ENCODE measurements at regions not wholly inside any gene's neighbourhood (a gene's known extent, or its start where the extent isn't known, plus 50 kb on each side); places are given as distances from the start of the nearest gene placed in this dataset.

DNA sequence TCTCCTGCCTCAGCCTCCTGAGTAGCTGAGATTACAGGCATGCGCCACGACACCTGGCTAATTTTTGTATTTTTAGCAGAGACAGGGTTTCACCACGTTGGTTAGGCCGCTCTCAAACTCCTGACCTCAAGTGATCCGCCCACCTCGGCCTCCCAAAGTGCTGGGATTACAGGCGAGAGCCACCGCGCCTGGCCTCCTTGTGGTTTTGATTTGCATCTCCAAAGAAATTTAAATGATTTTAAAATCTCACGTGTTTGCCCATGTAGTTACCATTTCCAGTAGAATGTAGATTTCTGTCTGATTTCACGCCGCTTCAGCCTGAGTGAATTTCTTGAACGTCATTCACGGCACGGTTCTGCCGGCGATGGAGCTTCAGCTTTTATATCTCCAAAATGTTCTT is 55.8 kb downstream of the IGF2 start:
- H3K4me3 ChIP-seq (ENCODE audit: low read depth, low read length) = no peak overlapping the region
- TF ChIP-seq, protein P1, sequence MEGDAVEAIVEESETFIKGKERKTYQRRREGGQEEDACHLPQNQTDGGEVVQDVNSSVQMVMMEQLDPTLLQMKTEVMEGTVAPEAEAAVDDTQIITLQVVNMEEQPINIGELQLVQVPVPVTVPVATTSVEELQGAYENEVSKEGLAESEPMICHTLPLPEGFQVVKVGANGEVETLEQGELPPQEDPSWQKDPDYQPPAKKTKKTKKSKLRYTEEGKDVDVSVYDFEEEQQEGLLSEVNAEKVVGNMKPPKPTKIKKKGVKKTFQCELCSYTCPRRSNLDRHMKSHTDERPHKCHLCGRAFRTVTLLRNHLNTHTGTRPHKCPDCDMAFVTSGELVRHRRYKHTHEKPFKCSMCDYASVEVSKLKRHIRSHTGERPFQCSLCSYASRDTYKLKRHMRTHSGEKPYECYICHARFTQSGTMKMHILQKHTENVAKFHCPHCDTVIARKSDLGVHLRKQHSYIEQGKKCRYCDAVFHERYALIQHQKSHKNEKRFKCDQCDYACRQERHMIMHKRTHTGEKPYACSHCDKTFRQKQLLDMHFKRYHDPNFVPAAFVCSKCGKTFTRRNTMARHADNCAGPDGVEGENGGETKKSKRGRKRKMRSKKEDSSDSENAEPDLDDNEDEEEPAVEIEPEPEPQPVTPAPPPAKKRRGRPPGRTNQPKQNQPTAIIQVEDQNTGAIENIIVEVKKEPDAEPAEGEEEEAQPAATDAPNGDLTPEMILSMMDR (IDR thresholded peaks at IDR 0.05; ENCODE audit: low read depth, low read length) = no peak

DNA sequence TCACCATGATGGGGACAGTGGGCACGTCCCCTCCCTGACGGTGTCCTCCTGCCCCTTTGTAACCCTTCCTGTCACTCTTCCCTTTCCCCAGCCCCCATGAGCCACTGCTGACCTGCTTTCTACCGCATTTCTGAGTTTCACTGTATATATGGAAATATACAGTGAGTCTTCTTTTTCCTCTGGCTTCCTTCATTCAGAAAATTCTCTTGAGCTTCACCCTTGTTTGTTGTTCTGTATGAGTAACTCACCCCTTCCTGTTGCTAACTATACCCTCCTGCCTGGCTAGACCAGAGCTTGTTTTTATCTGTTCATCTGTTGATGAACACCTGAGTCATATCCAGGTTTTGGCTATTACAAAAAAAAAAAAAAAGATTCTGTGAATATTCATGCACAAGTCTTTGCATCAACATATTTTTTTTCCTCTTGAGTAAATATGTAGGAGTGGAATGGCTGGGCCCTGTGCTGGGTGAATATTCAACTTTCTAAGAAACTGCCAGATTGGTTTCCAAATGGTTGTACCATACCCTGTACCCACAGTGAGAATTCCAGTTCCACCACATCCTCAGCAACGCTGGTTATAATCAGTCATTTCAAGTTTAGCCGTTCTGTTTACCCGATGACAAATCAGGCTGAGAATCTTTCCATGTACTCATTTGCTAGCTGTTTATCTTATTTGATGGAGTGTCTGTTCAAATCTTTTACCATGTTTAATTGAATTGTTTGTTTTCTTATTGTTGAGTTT is 62.0 kb downstream of the IGF2 start:
- no peak overlapping the region for H3K4me3 ChIP-seq (ENCODE audit: low read depth, low read length)
- TF ChIP-seq, protein P1 (IDR thresholded peaks at IDR 0.05; ENCODE audit: low read depth, low read length) = no peak

DNA sequence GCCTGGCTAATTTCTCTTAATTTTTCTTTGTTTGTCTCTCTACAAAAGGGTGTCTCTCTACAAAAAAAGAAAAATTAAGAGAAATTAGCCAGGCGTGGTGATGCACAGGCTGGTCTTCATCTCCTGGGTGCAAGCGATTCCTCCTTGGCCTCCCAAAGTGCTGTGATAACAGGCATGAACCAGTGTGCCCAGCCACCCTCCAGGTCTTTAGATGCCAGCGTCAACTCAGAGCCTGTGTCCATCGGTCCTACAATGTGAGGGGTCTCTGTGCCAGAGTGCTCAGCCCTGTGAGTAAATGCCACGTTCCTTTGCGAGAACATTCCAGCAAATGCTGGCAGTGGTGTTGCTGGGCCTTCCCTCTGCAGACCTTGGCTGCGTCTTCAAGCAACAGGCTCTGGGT is 62.7 kb downstream of the IGF2 start:
- H3K4me3 ChIP-seq (ENCODE audit: low read depth, low read length) = no peak overlapping the region
- TF ChIP-seq, protein P1 (IDR thresholded peaks at IDR 0.05; ENCODE audit: low read depth, low read length) = no peak

DNA sequence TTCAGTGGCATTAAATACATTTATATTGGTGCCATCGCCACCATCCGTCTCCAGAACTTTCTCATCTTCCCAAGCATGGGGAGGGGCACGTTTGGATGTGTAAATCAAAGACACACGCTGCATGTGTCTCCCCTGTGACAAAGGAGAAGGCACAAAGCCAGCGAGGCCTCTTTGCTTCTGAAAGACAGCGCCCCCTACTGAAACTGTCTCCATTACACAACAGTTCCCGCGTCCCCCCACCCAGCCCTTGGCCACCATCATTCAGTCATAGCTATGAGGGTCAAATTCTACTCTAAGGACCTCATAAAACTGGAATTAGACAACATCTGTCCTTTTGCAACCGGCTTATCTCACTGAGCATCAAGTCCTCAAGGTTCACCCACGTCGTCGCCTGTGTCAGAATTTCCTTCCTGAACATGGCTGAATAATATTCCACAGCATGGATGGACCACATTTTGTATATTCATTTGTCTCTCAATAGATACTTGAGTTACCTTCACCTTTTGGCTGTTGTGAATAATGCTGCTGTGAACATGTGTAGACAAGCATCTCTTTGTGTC is 64.8 kb downstream of the IGF2 start:
- TF ChIP-seq, protein P1 (IDR thresholded peaks at IDR 0.05; ENCODE audit: low read depth, low read length) = 0 out of 2 replicates have a peak, but pooled peaks have one; percentile 9
- no peak overlapping the region for H3K4me3 ChIP-seq (ENCODE audit: low read depth, low read length)

DNA sequence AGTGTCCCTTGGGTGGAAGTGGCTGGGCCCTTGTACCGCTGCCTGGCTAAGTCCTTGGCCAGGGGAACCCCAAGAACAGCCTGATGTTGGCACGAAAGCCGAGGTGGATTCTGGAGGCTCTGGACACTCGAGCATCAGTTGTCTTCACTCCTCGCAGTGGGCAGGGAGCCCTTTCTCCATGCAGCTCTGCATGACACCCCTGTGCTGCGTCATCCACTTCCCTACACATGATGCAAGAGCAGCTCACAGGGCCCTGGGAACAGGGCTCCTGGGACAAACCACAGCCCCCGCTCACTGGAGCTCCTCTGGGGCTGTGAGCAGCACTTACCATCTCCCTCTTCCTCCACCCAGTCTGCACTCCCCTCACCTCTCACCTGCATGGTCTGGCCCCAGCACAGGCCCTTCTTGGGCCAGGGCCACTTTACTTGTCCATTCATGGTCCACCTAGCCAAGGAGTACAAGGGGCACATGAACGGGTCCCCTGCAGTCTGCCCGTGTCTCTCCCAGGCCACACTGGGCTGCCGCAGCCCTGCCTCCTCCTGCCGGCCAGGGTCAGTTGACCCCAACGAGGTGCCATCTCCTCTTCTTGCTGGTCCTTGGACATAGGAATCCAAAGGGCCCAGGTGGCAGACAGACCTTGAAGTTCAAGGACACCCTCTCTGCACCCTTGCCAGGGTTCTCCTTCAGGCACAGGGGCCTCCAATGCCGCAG is 66.5 kb downstream of the IGF2 start:
- TF ChIP-seq, protein P1 (IDR thresholded peaks at IDR 0.05; ENCODE audit: low read depth, low read length) = no peak
- no peak overlapping the region for H3K4me3 ChIP-seq (ENCODE audit: low read depth, low read length)

DNA sequence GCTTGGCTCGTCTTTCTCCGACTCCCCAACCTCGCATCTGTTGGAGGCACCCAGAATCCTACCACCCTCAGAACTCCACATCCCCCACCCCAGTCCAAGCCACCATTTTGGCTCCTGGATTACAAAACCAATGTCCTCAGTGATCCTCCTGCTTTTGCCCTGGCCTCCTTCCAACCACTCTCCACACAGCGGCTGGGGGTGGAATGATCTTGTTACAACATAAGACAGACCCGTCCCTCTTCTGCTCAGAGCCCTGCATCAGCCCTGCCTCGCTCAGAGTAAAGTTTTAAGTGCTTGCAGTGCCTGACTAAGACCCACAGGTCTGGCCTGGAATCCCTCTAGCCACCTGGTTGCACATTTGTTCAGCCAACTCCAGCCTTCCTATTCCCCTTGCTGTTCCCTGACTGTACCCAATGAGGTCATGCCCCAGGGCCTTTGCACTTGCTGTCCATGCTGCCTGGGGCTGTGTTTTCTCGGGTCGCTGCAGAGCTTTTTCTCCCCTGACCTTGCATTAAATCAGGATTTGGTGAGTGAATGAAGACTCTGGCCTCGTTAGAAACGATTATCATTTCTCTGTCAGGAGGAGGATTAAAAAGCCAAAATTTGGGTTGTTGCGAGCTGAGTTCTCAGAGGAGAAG is 67.3 kb downstream of the IGF2 start:
- H3K4me3 ChIP-seq (ENCODE audit: low read depth, low read length) = no peak overlapping the region
- TF ChIP-seq, protein P1 (IDR thresholded peaks at IDR 0.05; ENCODE audit: low read depth, low read length) = no peak

All from WI38 (cell line).